ENCODE measurements at regions not wholly inside any gene's neighbourhood (a gene's known extent, or its start where the extent isn't known, plus 50 kb on each side); places are given as distances from the start of the nearest gene placed in this dataset.

DNA sequence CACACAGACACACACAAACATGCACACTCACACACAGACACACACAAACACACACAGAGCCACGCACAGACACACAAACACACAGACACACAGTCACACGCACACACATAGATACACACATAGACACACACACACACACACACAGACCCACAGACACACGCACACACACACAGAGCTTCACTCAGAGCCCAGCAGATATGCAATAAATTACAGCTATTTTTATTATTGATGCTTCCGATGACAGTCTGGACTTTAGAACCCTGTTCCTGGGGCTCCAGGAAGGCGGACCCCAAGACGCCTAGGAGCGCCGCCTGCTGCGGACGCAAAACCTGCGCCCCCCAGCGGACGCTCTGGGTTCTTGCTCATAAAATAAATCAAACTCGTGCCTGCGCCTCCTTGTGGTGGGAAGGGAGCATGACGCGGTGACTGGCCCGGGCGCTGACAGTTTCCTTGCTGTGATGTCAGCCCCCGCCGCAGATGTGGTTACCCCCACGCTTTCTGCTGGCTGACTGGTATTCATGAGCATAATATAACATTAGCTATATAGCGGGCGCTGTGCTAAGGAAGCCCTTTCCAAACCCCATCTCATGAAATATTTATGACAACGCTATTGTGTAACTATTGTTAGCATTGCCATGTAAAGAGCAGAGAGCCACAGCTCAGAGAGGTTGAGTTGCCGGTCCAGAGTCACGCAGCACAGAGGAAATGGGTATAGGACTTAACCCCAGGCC, 64.4 kb upstream of the TM9SF2 start:
- peak; percentile 88 for DNase-seq

DNA sequence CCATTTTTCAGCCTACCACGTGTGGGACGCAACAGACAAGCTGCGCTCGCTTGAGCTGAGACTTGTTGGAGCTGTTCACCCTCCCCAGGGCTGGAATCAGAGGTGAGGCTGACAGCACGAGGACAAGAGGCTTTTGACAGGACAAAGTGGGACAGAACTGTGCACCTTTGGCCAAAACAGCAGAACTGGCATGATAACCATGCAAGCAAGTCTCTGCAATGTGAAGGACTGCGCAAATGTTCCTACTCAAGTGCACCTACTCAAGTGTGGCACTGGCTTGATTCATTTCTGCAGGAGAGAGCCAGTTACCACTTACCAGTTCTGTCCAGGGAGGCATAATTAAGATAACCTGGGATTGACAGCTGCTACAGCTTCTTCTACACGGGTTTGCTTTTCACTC, 62.2 kb upstream of the TM9SF2 start:
- no peak for DNase-seq

DNA sequence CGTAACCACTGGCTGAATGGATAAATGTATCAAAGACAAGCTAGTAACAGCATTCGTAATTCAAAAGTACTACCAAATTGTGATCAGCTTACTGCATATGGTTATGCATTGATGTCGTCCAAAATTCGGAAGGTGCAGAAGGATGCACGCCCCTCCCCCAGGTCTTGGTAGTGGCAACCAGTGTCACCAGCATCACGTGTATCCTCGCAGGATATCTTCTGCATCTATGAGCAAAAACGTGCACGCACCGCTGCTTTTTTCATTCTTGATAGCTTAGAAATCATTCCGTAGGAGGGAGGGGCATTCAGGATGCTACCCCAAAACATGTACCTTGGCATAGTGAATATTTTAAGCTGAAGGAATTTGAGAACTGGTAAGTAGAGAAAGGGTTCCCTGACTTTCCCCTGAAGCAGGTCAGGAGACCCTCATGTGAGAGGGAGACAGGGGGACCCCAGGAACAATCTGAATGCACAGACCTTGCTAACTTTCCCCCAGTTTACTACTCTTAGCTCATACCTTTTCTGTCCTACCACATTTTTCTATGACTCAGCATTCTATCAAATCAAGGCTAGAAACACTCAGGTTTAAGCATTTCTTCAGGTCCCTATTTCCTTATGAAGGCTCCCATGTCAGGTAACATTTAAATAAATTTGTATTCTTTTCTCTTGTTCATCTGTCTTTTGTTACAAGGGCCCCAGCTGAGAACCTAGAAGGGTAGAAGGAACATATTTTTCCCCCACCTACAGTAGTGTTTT, 61.2 kb upstream of the TM9SF2 start:
- DNase-seq = no peak

DNA sequence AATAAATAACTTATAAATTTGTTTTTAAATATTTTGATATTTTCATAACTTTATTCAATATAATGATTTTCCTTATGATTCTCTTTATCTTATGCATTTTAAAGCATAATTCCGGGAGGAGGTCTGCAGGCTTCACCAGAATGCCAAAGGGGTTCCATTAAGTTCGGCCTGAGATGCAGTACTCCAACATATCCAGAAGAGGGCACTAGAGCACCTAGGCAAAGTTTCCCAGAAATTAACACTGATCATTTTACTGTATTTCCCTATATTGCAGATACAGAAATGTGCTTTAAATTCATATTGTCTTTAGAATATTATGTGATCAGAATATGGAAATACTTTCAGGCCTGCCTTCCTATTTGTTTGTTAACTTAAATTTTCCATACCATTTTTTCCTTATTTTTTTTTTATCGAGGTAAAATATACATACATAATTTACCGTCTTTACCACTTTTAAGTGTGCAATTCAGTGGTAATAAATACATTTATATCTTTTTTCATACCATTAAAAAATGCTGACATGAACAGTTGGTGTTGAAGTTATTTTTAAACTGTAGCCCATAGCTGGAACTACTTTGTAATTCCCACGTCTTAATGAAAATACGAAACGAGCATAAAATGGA, 58.9 kb upstream of the TM9SF2 start:
- DNase-seq = peak; percentile 69

DNA sequence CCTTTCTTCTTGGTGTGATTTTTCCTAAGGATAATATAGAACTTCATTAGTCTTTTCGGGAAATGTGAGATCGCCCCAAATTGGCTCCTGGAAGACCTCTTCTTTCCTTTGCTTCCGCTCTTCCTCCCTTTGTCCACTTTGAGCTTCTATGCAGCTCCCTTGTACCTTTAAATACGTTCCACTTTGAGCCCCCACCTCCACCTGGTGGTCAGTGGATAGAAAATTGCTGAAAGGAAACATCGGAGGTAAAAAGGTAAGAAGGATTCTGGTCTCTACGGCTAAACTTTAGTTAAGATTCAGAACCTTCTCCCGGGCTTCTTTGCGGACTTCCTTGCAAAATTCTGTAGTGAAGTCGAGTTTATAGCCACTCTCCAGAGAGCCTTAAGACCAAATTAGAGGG, 55.0 kb upstream of the TM9SF2 start:
- DNase-seq = no peak

DNA sequence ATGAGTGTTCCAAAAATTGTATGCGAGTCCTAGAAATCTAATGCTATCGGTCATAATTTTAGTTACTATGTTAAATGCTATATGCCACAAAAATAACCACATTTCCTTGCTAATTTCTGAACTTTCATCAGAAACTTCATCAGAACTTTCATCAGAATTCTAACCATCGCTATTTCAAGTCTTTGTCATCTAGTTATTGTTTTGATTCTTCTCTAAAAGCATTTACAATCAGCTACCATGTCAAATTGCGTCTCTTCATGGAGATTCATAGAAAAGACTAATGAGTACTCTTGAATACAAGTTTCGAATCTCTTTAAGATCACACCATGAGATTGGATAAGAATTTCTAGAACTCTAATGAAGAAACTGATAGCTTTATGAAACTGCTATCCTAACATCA, 52.7 kb upstream of the TM9SF2 start:
- no peak for DNase-seq

DNA sequence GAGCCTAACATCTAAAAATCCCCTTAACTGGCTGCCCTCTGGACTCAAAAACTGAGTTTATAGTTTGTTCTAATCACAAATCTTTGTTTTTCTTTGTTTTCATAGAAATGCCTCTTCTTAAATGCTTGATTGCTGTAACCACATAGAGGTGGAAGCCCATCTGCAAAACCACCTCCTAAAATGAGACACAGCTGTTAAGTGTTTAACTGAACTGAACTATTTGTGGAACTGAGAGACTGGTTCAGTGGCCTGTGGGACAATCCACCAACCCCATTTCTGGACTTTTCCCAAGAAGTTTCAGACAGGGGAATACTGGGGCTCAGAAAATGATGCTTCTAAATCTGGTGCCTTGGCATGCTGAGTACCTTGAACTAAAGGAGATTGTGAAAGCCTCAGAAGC, 50.9 kb upstream of the TM9SF2 start:
- no peak for DNase-seq

All from hematopoietic multipotent progenitor cell treated with erythropoietin and hydrocortisone succinate and interleukin-3 and kit ligand, for 8 days (in vitro differentiated cells).